Stomach (tissue), 8 donors: ENCODE measurements at regions not wholly inside any gene's neighbourhood (a gene's known extent, or its start where the extent isn't known, plus 50 kb on each side); places are given as distances from the start of the nearest gene placed in this dataset.
A peak's percentile ranks its signal among the peaks of the same experiment; 100 is the strongest.
"Not testable (repeated sequence)": the region's sequence is repeated elsewhere in the genome, so short reads cannot be mapped to it uniquely, and the experiment has no call there.

Source experiments
- DNase-seq, 2 donors: peaks; one replicate each; pipeline versions ENCODE4 v3.0.0 to v3.0.0-alpha.2; 2013 to 2019
- H3K27ac ChIP-seq, 5 donors: fragments of 200-600 bp in 4 of 5; sonication (generic) in 4 of 5; one replicate each; pipeline ENCODE4 v1.5.1; 2013 to 2019; ENCODE audit warnings: mild to moderate bottlenecking in 1 of 5, moderate library complexity in 1 of 5
- H3K27me3 ChIP-seq, 3 donors: fragments of 200-600 bp; sonication (generic); one replicate each; pipeline ENCODE4 v1.5.1; 2017 to 2019; ENCODE audit warnings: mixed run types in 1 of 3
- H3K36me3 ChIP-seq, 4 donors: fragments of 200-600 bp; sonication (generic); 1 replicate in 3 of 4; 2 replicates in 1 of 4; pipeline ENCODE4 v1.5.1; 2016 to 2019
- H3K4me1 ChIP-seq, 4 donors: fragments of 200-600 bp; sonication (generic); one replicate each; pipeline ENCODE4 v1.5.1; 2016 to 2019
- H3K4me3 ChIP-seq, 4 donors: fragments of 200-600 bp; sonication (generic) in 3 of 4; one replicate each; pipeline ENCODE4 v1.5.1; 2016 to 2019; ENCODE audit warnings: mild to moderate bottlenecking in 1 of 4
- H3K9me3 ChIP-seq, 4 donors: fragments of 200-600 bp; sonication (generic); one replicate each; pipeline ENCODE4 v1.5.1; 2016 to 2019
- EP300 ChIP-seq: sonication (generic); formaldehyde crosslinking; IDR thresholded peaks from one replicate; pipeline ENCODE4 v1.6.1; 2017; ENCODE audit warnings: antibody characterized with exemption
- POLR2A ChIP-seq, 4 donors: fragments of 450-650 bp; IDR thresholded peaks; one replicate each; pipeline ENCODE4 v1.6.1; 2016; ENCODE audit warnings: antibody characterized with exemption in 4 of 4, control low read depth in 2 of 4, mild to moderate bottlenecking in 1 of 4, moderate library complexity in 1 of 4
- POLR2AphosphoS5 ChIP-seq, 3 donors: sonication (generic); formaldehyde crosslinking; IDR thresholded peaks; one replicate each; pipeline ENCODE4 v1.6.1; 2016; ENCODE audit warnings: antibody characterized with exemption in 3 of 3
- WGBS, 5 donors: extraction: QIAGEN DNeasy Blood & Tissue Kit in 3 of 5; methylation state at CpG; one replicate each; pipeline versions ENCODE4 v1.1.5 to v1.1.7; 2013 to 2018; 5-methylcytosine and 5-hydroxymethylcytosine counted together
- intact Hi-C: fragments of 100-400 bp; cut with DNase I; formaldehyde crosslinking; loops from one replicate; pipeline ENCODE4 v1.15.1; 2023; ENCODE audit warnings: low total_unique reads
- TF ChIP-seq, protein P1 (sequence below), 7 experiments: fragments of 450-650 bp in 4 of 7; fragments of 200-600 bp in 3 of 7; sonication (generic) in 3 of 7; IDR thresholded peaks; one replicate each; pipeline ENCODE4 v1.5.1; 2016 to 2019; ENCODE audit warnings: antibody characterized with exemption in 7 of 7, control low read depth in 2 of 7, mild to moderate bottlenecking in 1 of 7
- donor health status: healthy with polysubstance abuse.
- donor health status: Bipolar disorder and iron deficiency.
- donor health status: healthy.

DNA sequence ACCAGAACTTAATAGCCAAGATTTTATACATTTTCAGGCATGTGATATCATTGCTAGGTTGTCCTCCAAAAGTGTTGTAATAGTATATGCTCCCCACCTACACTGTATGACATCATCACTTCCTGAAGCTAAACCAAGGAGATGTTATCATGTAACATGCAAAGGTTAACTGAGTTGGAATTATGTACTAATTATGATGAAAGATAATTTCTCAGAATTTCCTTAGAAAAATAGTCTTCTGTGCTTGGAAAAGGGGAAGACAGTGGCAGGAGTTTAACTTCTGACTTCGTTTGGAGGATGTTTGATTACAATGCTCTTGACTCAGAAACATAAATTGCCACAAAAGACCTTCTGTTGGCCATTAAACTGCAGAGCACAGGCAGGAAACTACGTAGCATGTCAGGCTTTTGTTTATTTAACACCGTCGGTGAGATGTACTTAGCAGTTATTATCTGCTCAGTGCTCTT is 83.6 kb upstream of the GUCY1A1 start:
- WGBS, 5 donors = 2 to 14% (median 11%) methylated on average over 4 of the region's 4 CpGs
- Histone ChIP-seq H3K9me3 (no peaks in the 10 kb centered on the region), H3K4me3 (no peak overlapping the region), H3K36me3 (no peaks in the 10 kb centered on the region), H3K27ac (no peak overlapping the region), H3K27me3 (no peaks in the 10 kb centered on the region), H3K4me1 (peaks cover 0 to 5% (median 1%) of the 10 kb centered on the region in 4 donors)
- DNase-seq = peak in 1 of 2 donors; percentile 67
- intact Hi-C loops = no loop called here
- TF ChIP-seq EP300 (no peak), POLR2A (IDR thresholded peaks at IDR 0.05) (no peak), POLR2AphosphoS5 (IDR thresholded peaks at IDR 0.05) (no peak)
- TF ChIP-seq, protein P1, sequence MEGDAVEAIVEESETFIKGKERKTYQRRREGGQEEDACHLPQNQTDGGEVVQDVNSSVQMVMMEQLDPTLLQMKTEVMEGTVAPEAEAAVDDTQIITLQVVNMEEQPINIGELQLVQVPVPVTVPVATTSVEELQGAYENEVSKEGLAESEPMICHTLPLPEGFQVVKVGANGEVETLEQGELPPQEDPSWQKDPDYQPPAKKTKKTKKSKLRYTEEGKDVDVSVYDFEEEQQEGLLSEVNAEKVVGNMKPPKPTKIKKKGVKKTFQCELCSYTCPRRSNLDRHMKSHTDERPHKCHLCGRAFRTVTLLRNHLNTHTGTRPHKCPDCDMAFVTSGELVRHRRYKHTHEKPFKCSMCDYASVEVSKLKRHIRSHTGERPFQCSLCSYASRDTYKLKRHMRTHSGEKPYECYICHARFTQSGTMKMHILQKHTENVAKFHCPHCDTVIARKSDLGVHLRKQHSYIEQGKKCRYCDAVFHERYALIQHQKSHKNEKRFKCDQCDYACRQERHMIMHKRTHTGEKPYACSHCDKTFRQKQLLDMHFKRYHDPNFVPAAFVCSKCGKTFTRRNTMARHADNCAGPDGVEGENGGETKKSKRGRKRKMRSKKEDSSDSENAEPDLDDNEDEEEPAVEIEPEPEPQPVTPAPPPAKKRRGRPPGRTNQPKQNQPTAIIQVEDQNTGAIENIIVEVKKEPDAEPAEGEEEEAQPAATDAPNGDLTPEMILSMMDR (IDR thresholded peaks at IDR 0.05) = no peak

DNA sequence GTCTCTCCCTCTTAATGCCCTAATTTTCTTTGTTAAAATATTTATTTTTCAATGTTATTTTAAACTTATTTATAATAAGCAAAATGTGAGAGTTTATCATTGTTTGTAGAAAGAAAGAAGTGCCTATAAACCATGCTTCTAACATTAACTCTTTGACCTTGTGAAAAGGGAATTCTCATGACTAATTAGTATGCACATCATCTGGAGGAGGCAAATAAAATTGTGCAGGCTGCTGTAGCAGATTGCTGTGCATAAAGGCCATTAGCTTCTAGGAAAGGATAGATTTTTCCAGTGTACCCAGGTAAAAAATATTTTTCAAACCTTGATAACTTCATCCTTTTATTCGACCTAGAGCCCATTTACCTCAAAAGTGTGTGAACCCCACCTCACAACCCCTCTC is 84.6 kb upstream of the GUCY1A1 start:
- DNase-seq = no peak
- WGBS, 5 donors = 68 to 82% (median 71%) methylated on average over 1 of the region's 1 CpG
- H3K9me3 ChIP-seq = no peaks in the 10 kb centered on the region
- H3K36me3 ChIP-seq = no peaks in the 10 kb centered on the region
- peaks cover 0 to 5% (median 1%) of the 10 kb centered on the region in 4 donors for H3K4me1 ChIP-seq
- no peak overlapping the region for H3K4me3 ChIP-seq
- no peak for TF ChIP-seq POLR2AphosphoS5 (IDR thresholded peaks at IDR 0.05)
- no peak for TF ChIP-seq POLR2A (IDR thresholded peaks at IDR 0.05)
- TF ChIP-seq EP300 = no peak
- TF ChIP-seq, protein P1 (IDR thresholded peaks at IDR 0.05) = no peak
- no peak overlapping the region for H3K27ac ChIP-seq
- H3K27me3 ChIP-seq = no peaks in the 10 kb centered on the region
- intact Hi-C loops = no loop called here

- Histone ChIP-seq H3K9me3 (no peaks in the 10 kb centered on the region), H3K4me3 (no peak overlapping the region), H3K27me3 (no peaks in the 10 kb centered on the region), H3K4me1 (peaks cover 0 to 5% (median 1%) of the 10 kb centered on the region in 4 donors), H3K27ac (no peak overlapping the region), H3K36me3 (no peaks in the 10 kb centered on the region)
- WGBS, 5 donors = 44 to 51% (median 50%) methylated on average over 2 of the region's 2 CpGs
- intact Hi-C loops = no loop called here
- TF ChIP-seq POLR2AphosphoS5 (IDR thresholded peaks at IDR 0.05) (no peak), EP300 (no peak), POLR2A (IDR thresholded peaks at IDR 0.05) (no peak)
- TF ChIP-seq, protein P1 (IDR thresholded peaks at IDR 0.05) = no peak
- peak in 1 of 2 donors; percentile 41 for DNase-seq
Measured at GRCh38 chr4:155578726-155579370, 87.8 kb upstream of the GUCY1A1 start.

- Histone ChIP-seq H3K27ac (no peak overlapping the region), H3K36me3 (no peaks in the 10 kb centered on the region), H3K4me1 (peaks cover 0 to 5% (median under 1%) of the 10 kb centered on the region in 4 donors), H3K27me3 (no peaks in the 10 kb centered on the region), H3K4me3 (no peak overlapping the region), H3K9me3 (no peaks in the 10 kb centered on the region)
- TF ChIP-seq POLR2A (IDR thresholded peaks at IDR 0.05) (no peak), POLR2AphosphoS5 (IDR thresholded peaks at IDR 0.05) (no peak), EP300 (no peak)
- TF ChIP-seq, protein P1 (IDR thresholded peaks at IDR 0.05) = no peak
- WGBS, 5 donors = 47 to 67% (median 55%) methylated on average over 5 of the region's 5 CpGs
- intact Hi-C loops = no loop called here
- peak in 1 of 2 donors; percentile 61 for DNase-seq
Measured at GRCh38 chr4:155578219-155578618, 88.4 kb upstream of the GUCY1A1 start.

DNA sequence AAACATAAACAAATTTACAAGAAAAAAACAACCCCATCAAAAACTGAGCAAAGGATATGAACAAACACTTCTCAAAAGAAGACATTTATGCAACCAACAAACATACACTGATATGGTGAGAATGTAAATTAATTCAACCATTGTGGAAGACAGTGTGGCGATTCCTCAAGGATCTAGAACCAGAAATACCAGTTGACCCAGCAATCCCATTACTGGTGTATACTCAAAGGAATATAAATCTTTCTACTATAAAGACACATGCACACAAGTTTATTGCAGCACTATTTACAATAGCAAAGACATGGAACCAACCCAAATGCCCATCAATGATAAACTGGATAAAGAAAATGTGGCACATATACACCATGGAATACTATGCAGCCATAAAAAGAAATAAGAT is 92.3 kb upstream of the GUCY1A1 start:
- H3K4me1 ChIP-seq, H3K36me3 ChIP-seq, DNase-seq, H3K9me3 ChIP-seq, H3K27me3 ChIP-seq, H3K27ac ChIP-seq, H3K4me3 ChIP-seq, intact Hi-C loops: not testable (repeated sequence)
- WGBS, 5 donors = 43 to 77% (median 58%) methylated on average over 1 of the region's 1 CpG
